Astrocyte of the spinal cord (primary cell): ENCODE measurements at regions not wholly inside any gene's neighbourhood (a gene's known extent, or its start where the extent isn't known, plus 50 kb on each side); places are given as distances from the start of the nearest gene placed in this dataset.

Experiments
- DNase-seq: peaks from one replicate; pipeline ENCODE4 v3.0.0; 2011; ENCODE audit warnings: low read depth, low spot score
- H3K4me3 ChIP-seq: 2 replicates; pipeline ENCODE4 v1.5.1; 2011; ENCODE audit warnings: low read depth, mild to moderate bottlenecking, low read length, moderate library complexity
- in situ Hi-C: cut with HindIII; loops from 2 replicates; pipeline ENCODE4 v1.10.0; 2017; ENCODE audit warnings: low sequenced_read_pairs
- TF ChIP-seq, protein P1 (sequence below): IDR thresholded peaks from 2 replicates; pipeline ENCODE4 v1.5.1; 2012; ENCODE audit warnings: low read depth, mild to moderate bottlenecking, low read length, inconsistent platforms

DNA sequence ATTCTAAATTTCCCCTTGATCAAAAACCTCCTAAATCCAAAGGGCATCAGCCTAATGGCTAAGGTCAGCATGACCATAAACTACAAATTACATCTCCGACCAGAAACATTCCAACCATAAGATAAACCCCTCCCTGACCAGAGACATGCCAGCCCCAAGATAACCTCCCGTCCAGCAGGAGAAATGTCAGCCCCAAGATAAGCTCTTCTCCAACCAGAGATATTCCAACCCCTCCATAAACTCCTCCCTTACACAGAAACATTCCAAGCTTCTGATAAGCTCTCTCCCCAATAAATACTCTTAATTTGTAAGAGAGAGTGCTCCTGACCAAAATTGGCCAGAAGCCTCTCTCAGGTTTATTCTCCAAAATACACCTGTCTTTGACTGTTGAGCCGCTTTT is 274.0 kb downstream of the RNF152 start:
- H3K4me3 ChIP-seq: no peak overlapping the region
- in situ Hi-C loops: no loop called here
- DNase-seq: no peak
- TF ChIP-seq, protein P1, sequence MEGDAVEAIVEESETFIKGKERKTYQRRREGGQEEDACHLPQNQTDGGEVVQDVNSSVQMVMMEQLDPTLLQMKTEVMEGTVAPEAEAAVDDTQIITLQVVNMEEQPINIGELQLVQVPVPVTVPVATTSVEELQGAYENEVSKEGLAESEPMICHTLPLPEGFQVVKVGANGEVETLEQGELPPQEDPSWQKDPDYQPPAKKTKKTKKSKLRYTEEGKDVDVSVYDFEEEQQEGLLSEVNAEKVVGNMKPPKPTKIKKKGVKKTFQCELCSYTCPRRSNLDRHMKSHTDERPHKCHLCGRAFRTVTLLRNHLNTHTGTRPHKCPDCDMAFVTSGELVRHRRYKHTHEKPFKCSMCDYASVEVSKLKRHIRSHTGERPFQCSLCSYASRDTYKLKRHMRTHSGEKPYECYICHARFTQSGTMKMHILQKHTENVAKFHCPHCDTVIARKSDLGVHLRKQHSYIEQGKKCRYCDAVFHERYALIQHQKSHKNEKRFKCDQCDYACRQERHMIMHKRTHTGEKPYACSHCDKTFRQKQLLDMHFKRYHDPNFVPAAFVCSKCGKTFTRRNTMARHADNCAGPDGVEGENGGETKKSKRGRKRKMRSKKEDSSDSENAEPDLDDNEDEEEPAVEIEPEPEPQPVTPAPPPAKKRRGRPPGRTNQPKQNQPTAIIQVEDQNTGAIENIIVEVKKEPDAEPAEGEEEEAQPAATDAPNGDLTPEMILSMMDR: no peak

DNA sequence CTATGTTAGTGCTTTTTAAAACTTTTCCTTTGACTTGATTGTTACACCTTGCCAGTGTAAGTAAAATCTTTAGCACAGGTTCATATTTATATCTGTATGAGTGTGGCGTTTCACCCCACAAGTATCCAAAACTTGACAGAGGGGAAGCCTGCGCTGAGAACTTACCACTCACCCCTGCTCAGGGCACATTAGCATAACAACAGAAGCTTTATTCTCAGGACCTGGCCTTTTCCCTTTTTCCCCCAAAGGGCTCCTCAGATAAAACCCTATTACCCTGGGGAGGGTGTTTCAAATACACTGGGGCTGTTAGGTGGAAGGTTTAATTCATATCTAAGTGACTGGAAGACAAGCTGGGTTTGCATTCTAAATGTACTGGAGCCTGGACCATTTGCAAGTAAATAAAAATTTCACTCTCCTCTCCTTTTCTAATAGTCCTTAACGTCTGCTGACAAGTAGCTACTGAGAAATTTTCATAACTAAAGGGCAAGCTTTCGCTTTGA is 276.6 kb downstream of the RNF152 start:
- H3K4me3 ChIP-seq: no peak overlapping the region
- in situ Hi-C loops: no loop called here

DNA sequence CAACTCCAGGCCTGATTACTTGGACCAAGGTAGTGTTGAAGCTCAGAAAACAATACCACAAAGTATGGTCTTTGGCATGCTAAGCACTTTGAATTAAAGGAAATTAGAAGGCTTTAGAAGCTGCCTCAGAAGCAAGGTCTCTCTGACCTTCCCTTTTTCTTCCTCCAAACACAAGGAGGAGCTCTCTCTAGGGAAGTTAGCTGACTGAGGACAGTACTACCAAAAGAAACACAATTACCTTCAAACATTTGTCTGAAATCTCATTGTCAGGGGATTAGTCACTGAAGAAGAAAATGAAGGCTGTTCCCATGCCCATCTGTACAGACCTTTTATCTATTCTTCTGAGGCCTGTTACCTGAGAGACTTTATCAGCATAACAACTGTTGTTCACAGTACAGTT is 279.3 kb downstream of the CDH20 start:
- DNase-seq: no peak
- in situ Hi-C loops: no loop called here
- TF ChIP-seq, protein P1: peak; percentile 25
- H3K4me3 ChIP-seq: no peak overlapping the region

More for the DNA sequence above, 276.6 kb downstream of the RNF152 start:
- TF ChIP-seq, protein P1: no peak
- DNase-seq: no peak

GRCh38 chr18:61609131-61609530 is 275.9 kb downstream of the CDH20 start:
- TF ChIP-seq, protein P1: no peak
- H3K4me3 ChIP-seq: no peak overlapping the region
- in situ Hi-C loops: no loop called here
- no peak for DNase-seq

DNA sequence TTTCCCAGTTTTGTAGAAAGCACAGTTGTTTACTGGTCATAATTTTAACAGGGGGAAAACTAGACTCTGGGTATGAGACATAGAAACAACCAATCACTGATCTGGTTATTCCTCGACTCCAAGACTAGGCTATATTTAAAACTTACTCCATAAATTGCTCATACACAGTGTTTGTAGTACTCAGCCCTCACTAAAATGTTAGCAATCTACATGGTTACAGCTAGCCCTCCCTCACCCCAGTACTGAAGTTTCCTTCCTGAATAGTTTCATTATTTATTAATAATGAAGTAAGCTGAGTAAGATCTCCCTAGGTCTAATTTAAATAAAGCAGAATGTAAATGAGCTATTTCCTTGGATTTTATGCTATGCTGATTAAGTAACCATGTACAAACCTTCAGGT is 275.1 kb downstream of the CDH20 start:
- in situ Hi-C loops: no loop called here
- DNase-seq: no peak
- TF ChIP-seq, protein P1: no peak
- H3K4me3 ChIP-seq: no peak overlapping the region

- TF ChIP-seq, protein P1: no peak
- in situ Hi-C loops: no loop called here
- DNase-seq: no peak
- H3K4me3 ChIP-seq: no peak overlapping the region
Measured at GRCh38 chr18:61607867-61608266, 274.6 kb downstream of the CDH20 start.

DNA sequence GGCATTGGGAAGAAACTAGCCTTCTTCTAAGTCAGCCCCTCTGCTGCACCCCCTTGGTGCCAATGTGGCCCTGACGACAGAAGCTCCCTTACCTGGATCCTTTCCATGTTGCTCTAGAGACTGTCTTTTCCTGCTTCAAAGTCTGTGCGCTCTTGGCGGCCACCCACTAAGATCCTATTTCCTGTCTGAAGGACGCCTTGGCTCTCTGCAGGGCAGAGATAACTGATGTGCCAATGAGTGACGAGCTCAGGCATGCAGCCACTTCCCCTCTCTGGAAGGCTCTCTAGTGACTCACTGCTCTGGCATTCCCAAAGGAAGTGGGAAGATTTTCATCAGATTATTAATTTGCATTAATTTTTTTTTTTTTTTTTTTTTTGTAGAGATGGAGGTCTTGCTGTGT is 273.5 kb downstream of the CDH20 start:
- peak; percentile 85 for DNase-seq
- peak overlapping the region; percentile 33 for H3K4me3 ChIP-seq
- TF ChIP-seq, protein P1: no peak
- in situ Hi-C loops: no loop called here
